ENCODE measurements at regions not wholly inside any gene's neighbourhood (a gene's known extent, or its start where the extent isn't known, plus 50 kb on each side); places are given as distances from the start of the nearest gene placed in this dataset.
"Not testable (repeated sequence)": the region's sequence is repeated elsewhere in the genome, so short reads cannot be mapped to it uniquely, and the experiment has no call there.

GRCh38 chr9:134530724-134531123 lies 110.9 kb upstream of the COL5A1 start:
- no peak for DNase-seq (ENCODE audit: low read depth)

DNA sequence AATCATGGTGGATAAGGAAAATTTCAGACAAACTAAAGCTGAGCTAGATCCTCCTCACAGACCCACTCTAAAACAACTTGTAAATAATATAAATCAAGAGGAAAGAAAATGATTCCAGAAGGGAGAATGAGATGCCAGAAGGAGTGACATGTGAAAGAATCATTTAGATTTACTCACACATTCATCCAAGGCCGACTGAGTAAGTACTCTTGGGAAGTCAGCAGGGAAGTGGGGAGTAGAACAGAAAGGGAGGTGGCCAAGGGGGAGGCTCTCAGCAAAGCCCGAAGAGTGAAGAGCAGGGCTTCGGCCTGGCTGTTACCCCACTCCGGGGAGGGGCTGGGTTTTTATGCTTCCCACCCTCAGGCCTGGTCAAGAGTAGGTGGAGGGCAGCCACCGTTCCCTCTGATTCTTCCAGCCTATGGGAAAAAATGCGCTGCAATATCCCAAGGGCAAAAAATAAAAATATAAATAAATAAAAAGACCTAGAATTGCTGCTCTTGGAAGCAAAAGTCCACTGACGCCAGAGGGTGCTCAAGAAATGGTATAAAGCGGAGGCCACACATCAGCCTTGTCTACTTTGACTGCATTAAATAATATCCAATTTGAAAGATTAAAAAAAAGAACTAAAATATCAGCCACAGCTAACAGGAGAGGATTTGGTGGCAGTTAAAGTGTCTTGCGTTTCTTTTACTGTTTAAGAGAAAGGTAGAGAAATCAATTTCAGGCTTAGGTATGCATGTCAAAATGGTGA lies 110.2 kb upstream of the COL5A1 start:
- DNase-seq (ENCODE audit: low read depth) = no peak

GRCh38 chr9:134532084-134532483 lies 109.5 kb upstream of the COL5A1 start:
- DNase-seq (ENCODE audit: low read depth) = no peak

DNA sequence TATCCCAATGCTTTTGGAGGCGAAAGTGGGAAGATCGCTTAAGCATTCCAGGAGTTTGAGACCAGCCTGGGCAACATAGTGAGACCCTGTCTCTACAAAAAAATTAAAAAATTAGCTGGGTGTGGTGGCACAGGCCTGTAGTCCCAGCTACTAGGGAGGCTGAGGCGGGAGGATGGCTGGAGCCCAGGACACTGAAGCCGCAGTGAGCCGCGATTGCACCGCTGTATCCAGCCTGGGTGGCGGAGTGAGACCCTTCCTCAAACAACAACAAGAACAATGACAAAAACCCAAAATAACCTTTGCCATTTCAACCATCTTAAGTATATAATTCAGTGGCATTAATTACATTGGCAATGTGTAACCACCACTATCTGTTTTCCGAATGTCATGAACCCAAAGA lies 108.9 kb upstream of the COL5A1 start:
- not testable (repeated sequence) for DNase-seq (ENCODE audit: low read depth)

- DNase-seq (ENCODE audit: low read depth) = no peak
Measured at GRCh38 chr9:134533850-134534588, 107.6 kb upstream of the COL5A1 start.

DNA sequence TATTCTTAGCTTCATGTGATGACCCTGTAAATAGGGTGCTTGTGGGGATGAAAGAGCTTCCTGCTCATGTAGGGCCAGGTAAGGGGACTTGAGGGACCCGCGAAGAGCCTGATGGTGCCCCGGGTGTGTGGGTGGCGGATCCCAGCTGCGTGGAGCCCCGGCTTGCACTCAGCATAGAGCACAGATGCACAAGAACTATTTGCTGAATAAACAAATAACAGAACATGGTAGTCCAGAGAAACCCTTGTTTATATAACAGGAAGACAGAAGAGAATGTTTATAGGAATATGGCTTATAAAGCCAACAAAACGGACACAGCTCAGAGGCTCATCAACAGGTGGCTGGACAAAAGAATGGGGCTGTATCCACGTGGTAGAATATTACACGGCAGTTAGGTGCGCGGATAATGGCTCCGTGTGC lies 106.9 kb upstream of the COL5A1 start:
- DNase-seq (ENCODE audit: low read depth) = peak; percentile 39

- no peak for DNase-seq (ENCODE audit: low read depth)
Measured at GRCh38 chr9:134535171-134535570, 106.4 kb upstream of the COL5A1 start.

- peak; percentile 44 for DNase-seq (ENCODE audit: low read depth)
Measured at GRCh38 chr9:134536101-134536900, 105.3 kb upstream of the COL5A1 start.

DNA sequence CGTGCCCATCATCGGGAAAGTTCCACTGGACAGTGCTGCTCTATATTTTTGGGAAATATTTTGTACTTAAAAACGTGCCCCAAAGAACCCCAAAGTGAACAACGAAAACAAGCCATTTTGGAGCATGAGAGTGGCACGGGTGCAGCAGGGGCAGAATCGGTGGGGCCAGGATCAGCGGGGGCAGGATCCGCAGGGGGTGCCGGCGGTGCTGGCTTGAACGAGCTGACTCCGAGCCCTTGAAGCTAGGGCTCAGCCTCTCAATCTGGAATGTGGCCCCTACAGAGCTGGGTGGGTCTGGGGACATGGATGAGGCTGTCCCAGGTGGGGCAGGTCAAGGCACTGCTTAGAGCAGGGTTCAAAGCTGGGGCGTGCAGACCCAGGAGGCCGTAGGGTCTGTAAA lies 104.7 kb upstream of the COL5A1 start:
- DNase-seq (ENCODE audit: low read depth) = no peak

- DNase-seq (ENCODE audit: low read depth) = no peak
Measured at GRCh38 chr9:134537951-134538641, 103.5 kb upstream of the COL5A1 start.

DNA sequence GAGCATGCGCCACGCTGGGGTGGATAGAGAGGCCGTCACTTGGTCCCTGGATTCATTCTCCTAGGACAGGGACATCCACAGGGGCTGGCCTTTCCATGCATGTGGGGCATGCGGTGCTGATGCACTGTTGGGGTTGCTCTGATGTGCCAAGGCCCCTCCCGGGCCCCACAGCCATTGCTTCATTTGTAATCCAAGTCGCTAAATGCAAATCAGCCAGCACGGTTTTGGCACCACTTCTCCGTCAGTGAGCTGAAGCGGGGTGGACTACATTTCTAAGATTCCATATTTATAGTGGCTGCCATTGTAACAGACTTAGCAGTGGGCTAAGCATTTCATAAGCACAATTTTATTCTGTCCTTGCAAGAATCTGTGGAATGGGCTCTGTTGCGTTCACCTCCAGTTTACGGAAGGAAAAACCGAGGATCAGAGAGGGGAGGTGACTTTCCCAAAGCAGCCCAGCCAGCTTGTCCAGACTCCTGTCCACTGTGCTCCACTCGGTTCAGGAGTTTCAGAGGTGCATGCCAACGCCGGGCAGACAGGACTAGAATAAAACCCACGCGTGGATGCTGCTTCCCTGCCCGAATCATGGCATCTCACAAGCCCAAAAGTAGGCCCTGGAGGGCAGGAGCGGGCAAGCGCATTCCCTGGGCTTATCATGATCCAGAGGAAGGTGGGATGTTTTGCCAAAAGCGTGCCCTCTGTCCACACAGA lies 102.6 kb upstream of the COL5A1 start:
- DNase-seq (ENCODE audit: low read depth) = peak; percentile 76

DNA sequence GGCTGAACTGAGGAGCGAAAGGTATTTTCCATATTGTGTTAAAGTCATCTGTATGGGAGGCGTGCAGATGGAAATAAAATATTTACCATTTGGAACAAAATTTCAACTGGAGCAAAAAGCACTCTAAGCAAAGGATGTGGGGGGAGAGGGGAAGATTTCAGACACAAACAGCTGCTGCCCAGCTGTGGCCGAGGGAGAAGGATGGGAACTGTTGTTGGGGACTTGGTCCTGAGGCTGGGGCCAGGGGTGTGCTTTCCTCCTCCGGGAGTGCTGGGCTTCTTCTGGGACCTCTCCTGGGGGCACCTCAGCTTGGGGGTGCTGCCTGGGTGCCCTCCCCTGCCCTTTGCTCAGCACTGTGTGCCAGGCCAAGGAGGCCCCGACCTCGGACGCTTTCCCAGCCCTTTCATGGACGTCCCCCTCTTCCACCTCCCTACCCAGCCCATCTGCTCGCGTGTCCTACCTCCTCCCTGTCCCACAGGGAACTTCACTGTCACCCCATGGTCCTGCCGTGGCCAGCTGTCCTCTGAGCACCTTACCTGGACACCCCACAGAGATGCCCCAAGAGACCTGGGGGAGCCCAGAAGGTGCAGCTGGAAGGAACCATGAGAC lies 101.9 kb upstream of the COL5A1 start:
- no peak for DNase-seq (ENCODE audit: low read depth)

- DNase-seq (ENCODE audit: low read depth) = no peak
Measured at GRCh38 chr9:134540276-134541096, 101.1 kb upstream of the COL5A1 start.

DNA sequence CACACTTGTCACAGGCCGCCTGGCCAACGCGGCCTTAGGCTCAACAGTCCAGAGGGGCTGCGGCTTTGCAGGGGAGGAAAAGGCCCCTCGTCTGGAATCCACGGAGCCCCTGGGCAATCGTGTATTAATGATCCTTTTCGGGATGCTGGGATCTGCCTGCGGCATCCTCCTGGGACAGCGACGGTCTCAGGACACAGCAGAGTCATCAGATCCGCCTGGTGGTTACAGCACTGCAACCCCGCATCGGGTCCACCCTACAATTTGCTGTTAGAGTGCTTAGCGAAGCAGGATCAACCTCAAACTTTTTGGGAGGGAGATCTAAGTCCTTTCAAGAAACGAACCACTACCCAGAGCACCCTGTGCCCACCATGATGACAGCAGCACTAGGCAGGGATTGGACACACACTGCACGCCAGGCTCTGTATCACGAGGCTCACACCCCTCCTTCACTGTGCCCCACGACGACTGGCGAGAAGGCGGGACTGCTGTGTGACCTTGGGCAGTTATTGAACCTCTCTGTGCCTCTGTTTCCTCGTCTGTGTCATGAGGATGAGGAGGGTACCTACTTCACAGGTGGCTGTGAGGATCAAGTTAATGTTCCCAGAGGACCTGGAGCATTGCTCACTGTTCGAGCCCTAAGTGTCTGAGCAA lies 100.4 kb upstream of the COL5A1 start:
- no peak for DNase-seq (ENCODE audit: low read depth)

GRCh38 chr9:134544388-134545214 lies 97.0 kb upstream of the COL5A1 start:
- DNase-seq (ENCODE audit: low read depth) = peak; percentile 41

DNA sequence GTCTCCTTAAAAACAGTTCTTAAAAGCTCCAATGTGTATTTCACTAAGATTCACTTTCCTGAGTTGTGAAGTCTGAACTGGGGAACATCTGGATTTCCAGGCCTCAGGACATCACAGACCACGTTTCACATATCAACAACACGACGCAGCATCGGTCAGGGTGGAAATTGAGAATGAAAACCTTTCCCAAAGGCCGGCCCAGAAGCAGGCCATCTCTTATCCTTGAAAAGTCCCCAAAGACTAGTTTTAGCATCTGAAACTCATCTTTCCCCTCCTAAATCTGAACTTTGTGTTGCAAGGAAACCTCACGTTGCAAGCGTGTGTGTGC lies 96.4 kb upstream of the COL5A1 start:
- no peak for DNase-seq (ENCODE audit: low read depth)

DNA sequence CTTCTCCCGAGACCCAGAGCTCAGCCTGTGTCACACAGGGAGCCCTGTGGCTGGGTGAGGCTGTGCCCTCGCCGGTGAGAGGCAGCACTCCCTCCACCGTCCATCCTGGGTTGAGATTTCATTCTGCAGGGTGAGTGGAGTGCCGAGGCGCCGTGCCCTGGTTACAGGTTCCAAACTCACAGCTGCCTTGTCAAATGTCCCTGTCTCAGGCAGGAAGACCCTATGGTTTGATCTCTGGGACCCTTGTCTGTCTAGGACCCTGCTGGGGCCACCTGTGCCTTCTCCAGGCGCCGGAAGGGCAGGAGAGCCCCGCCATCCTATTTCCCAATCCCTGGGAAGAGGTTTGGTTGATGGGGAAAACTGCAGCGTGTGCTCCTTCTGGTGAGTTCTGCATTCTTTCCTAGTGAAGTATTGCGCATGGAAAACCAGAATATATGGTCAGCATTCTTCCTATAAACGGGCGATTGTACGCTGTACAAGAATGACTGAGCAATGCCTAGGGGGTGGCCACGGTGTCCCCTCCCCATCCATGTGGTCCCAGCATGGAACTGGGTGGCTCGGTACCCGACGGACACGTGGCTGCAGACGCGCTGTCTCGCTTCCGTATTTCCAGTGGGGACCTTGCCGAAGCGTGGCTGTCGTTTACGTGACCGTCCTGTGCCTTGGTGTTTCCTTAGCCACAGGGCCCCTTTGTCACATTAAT lies 95.9 kb upstream of the COL5A1 start:
- DNase-seq (ENCODE audit: low read depth) = peak; percentile 70

GRCh38 chr9:134546246-134546731 lies 95.3 kb upstream of the COL5A1 start:
- peak; percentile 33 for DNase-seq (ENCODE audit: low read depth)
